GM18505 (cell line): ENCODE measurements at regions not wholly inside any gene's neighbourhood (a gene's known extent, or its start where the extent isn't known, plus 50 kb on each side); places are given as distances from the start of the nearest gene placed in this dataset.
A peak's percentile ranks its signal among the peaks of the same experiment; 100 is the strongest.
"Not testable (repeated sequence)": the region's sequence is repeated elsewhere in the genome, so short reads cannot be mapped to it uniquely, and the experiment has no call there.

ENCODE experiments used
- ATAC-seq: cut with Tn5 transposase; IDR thresholded peaks from one replicate; pipeline ENCODE4 v1.9.1; 2021; ENCODE audit not compliant: unreplicated experiment
- POLR2A ChIP-seq: IDR thresholded peaks from 4 replicates; pipeline ENCODE4 v1.6.1; 2011; ENCODE audit warnings: borderline replicate concordance; ENCODE audit not compliant: insufficient read depth, insufficient read length; ENCODE audit errors: extremely low read depth

DNA sequence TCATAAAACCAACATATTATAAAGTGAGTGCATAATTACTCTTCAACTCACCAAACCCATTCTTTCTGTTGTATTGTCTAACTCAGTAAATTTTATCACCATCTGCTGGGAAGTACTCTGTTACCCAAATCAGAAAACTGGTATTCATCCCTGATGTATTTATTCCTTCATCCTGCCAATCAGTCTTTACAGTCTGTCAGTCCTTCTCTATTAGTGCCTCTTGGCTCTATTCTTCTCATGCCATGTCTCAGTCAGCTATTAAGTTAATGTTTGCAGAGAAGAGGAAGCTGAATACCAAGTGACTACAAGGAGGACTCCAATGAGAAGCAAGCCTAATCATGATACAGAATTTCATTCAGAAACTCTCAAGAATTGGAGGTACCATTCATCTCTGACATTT, 631.2 kb downstream of the CPS1 start:
- no peak for TF ChIP-seq POLR2A
- ATAC-seq: no peak

DNA sequence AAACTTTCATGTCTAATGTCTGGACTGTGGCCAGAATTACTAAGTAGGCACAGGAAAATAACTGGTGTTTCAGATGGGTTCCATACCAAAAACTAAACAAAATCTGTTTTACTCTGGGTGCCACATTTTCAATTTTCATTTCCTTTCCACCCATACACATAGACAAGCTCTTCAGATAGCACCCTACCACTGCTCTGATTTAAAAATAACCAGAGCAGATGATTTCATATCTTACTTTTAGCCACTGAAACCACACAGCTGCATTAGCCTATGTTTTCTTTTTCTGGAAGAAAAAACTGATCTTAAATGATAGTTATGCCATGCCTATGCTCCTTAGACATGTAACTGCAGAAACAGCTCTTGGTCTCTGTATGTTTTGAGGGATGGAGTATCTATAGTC, 647.6 kb downstream of the CPS1 start:
- TF ChIP-seq POLR2A: no peak
- peak; percentile 82 for ATAC-seq

DNA sequence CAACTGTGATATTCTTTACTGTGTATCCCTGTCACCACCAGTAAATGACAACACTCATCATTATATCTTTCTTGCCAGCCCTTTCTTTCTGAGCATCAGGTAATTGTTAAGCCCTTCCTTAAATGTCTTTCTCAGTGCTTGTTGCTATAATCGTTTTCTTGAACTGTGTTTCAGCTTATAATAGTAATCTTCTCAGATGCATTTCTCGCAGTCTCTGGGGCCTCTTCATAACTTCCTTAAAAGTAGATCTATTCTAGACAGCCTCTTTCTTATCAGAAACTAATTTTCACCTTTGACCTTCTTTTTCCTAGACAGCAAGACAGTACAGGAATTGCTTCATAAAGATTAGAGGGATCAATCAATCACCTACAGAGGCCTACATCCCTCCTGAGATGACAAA, 648.1 kb downstream of the CPS1 start:
- no peak for TF ChIP-seq POLR2A
- peak; percentile 35 for ATAC-seq

DNA sequence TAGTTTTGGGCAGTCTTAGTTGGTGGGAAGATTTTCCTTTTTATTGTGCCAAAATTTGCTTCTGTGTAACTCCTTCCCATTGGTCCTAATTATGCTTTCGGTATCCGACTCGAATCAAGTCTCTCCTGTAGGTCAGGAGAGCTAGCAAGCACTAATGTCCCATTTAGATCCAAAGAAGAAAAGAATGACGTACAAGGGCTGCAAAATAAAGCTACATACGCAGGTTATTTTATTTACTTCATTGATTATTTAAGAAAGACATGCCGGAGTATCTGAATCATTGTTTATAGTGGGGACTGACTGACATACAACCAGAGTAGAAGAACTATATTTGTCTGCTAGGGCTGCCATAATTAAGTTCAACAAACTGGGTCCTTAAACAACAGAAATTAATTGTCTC, 648.5 kb downstream of the CPS1 start:
- TF ChIP-seq POLR2A: no peak

DNA sequence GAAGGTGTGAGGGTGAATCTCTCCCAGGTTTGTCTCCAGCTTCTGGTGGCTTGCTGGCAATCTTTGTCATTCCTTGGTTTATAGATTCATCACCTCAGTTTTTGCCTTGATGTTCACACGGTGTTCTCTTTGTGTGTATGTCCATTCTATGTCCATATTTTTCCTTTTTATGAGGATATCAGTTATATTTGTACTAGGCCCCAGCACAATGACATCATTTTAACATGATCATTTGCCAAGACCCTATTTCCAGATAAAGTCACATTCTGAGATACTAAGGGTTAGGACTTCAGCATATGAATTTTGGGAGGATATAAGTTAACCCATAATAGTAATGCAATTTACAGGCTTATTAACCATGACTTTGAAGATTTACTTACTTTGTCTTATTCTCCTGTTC, 649.0 kb downstream of the CPS1 start:
- no peak for TF ChIP-seq POLR2A
- ATAC-seq: no peak

More for the DNA sequence above, 648.5 kb downstream of the CPS1 start:
- no peak for ATAC-seq

DNA sequence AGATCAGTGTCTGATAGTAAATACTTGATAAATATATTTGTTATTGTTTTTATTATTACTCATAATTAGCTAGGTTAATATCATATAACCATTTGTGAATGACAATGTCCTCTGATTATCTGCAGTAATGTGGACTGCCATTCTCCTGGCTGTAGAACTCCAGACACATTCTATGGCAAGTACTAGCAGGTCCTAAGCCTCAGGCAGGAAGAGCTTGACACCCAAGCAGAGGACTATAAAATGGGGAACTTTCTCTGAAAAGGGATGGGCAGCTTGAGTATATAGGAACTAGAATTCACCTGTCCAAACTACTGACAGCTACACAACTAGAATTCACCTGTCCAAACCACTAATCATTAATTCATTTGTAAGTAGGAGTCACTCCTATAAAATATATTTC, 649.4 kb downstream of the CPS1 start:
- TF ChIP-seq POLR2A: no peak
- no peak for ATAC-seq

DNA sequence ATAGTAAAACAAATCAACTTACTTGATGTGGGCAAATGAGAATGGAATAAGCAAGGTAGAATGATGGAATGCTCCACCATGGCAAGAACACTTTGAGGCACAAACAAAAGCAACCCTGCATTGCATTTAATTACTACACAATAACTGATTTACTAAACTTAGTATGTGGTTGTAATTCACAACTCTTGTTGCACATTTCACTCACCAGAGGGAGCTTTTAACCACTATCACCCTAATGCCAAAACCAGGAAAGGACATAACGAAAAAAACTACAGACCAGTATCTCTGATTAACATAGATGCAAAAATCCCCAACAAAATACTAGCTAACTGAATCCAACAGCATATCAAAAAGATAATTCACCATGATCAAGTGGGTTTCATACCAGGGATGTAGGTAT, 659.8 kb downstream of the CPS1 start:
- TF ChIP-seq POLR2A: no peak
- ATAC-seq: no peak

DNA sequence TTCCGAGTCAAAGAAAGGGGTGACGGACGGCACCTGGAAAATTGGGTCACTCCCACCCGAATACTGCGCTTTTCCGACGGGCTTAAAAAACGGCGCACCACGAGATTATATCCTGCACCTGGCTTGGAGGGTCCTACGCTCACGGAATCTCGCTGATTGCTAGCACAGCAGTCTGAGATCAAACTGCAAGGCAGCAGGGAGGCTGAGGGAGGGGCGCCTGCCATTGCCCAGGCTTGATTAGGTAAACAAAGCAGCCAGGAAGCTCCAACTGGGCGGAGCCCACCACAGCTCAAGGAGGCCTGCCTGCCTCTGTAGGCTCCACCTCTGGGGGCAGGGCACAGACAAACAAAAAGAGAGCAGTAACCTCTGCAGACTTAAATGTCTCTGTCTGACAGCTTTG, 663.1 kb downstream of the CPS1 start:
- ATAC-seq: not testable (repeated sequence)

DNA sequence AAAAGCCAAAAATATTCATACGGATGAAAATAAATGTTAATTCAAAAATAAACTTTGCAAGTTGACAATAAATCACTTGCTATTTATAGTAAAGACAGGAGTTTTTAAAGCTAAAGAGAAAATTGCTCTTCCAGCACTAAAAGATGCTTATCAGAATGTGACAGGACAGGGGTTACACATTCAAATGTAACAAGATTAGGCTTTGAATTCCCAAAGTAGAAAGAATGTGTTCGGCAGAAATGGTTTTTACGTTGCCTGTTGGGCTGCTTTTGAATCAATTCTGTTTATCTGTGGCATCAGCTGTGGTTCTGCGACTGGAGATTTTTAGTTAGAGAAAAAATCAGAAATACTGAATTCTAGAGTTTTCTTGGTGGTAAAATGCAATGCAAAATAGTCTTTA, 669.4 kb downstream of the CPS1 start:
- no peak for ATAC-seq
- TF ChIP-seq POLR2A: no peak

DNA sequence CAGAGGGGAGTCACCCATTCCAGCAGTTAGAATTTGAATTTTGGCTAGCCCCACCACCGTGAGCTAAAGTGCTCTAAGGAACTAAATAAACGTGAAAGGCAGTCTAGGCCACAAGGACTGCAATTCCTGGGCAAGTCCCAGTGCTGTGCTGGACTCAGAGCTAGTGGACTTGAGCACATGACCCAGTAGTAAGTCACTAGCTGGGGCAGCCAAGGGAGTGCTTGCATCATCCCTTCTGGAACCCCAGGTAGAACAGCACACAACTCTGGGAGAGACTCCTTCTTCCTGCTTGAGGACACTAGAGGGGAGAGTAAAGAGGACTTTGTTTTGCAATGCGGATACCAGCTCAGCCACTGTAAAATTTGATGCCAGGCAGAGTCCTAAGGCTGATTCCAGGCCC, 672.2 kb downstream of the CPS1 start:
- no peak for TF ChIP-seq POLR2A
- ATAC-seq: no peak

DNA sequence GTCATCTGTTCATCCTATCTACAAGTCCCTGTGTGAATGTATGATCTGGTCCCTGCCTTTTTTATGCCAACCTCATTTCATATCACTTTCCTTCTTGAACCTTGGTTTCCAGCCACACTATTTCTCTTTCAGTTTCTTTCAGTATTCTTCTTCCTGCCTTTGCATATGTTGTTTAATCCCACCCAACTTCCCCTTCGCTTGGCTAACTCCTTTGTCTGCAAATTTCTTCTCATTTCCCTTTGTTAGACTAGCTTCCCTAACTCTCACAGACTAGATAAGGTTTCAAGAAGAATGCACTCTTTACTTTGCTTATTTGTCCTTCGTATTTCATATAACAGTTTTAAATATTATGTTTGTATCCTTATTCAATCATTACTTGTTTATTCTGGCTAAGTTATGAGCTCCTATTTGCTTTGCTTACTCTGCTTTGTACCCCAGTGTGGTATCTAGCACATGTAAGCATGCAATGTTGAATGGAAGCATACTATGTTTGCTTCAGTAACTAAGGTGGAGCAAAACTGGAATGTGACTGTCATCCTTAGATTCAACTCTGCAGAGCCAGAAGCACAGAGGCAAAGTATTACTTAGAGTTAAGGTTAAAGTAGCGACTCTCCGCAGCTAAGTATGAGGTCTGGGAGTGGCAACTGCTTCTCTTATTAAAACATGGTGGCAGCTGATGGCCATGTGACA, 681.3 kb downstream of the CPS1 start:
- no peak for ATAC-seq
- TF ChIP-seq POLR2A: no peak

DNA sequence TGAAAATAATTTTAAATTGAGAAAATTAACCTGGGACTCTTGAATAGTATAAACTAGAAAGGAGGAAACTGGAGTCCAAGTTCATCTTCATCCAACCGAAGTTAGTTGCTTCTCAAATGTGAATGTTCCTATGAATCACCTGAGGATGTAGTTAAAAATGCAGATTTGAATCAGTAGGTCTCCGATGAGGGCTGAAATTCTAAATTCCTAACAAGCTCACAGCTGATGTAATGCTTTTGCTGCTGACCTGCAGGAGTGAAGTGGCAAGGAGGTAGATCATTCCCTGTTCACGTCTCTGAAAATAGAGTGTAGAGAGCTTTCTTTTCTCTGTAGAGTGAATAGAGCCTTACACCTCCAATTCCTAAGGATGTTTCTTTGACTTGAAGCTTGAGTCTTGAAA, 685.5 kb downstream of the CPS1 start:
- no peak for ATAC-seq
- TF ChIP-seq POLR2A: no peak

DNA sequence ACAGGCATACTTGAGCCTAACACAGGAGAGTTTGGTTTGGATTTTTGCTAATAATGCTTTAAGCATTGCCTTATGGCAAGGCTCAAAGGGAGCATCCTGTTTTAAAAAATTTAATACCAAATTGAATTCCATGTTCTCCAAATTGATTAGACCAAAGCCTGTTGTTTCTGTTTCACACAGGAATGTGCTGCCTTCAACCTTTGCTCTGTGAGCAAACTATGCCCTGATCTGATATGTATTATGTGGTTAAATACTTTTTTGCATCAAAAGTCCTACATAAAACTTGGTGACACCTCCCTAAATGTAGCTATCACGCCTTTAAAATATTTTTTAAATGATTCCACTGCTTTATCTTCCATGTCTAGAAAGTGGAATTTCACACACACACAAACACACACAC, 691.4 kb downstream of the CPS1 start:
- no peak for ATAC-seq
- no peak for TF ChIP-seq POLR2A

DNA sequence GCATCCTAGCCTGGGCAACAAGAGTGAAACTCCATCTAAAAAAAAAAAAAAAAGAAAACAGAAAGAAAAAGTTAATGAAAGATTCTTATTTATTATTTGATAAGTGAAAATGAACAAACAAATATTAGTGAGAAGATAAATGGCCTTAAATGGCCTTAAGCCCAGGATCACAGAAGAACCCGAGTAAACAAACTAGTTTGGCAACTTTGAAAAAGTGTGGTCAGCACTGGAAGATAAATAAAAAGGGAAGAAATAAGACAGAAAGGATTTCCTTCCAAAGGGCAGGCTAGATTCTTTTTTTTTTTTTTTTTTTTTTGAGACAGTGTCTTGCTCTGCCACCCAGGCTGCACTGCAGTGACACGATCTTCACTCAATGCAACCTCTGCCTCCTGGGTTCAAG, 692.4 kb downstream of the CPS1 start:
- TF ChIP-seq POLR2A: no peak
- ATAC-seq: no peak

DNA sequence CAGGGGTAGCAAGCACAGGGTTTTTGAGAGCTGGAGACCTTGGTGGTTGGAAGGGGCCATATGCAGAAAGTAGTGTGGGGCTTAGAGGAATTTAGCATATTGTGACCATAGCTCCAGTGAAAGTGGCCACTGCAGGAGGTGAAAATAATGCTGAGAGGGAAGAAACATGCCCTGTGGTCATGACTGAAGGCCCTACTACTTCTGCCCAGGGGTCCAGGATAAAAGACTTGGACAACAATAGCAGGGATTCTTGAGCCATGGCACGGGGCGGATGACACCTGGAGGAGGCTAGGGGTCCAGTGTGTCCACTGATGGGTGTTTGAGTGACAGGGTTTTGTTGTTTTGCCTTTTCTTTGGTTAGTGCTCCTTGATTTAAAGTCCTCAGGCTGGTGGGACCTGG, 694.6 kb downstream of the CPS1 start:
- no peak for TF ChIP-seq POLR2A
- no peak for ATAC-seq
